ENCODE measurements at regions not wholly inside any gene's neighbourhood (a gene's known extent, or its start where the extent isn't known, plus 50 kb on each side); places are given as distances from the start of the nearest gene placed in this dataset.

DNA sequence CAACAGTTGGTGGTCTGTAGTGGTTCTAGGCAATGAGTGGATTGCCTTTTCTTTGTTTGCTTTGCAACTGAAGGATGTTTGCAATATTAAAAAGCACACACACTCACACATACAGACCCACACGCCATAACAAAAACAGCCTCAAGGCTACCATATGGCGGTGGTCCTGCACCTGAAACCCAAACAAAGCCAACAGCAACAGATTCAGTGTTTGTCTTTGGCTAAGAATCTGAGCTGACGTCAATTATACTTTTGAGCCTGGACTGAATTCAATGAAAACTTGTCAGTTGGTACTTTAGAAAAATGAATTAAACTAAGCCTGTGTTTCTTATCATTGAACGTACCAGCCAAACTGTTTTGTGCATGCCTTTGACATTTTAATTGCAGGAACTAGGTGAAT, 65.0 kb upstream of the NYAP2 start:
- TF ChIP-seq, protein P1, sequence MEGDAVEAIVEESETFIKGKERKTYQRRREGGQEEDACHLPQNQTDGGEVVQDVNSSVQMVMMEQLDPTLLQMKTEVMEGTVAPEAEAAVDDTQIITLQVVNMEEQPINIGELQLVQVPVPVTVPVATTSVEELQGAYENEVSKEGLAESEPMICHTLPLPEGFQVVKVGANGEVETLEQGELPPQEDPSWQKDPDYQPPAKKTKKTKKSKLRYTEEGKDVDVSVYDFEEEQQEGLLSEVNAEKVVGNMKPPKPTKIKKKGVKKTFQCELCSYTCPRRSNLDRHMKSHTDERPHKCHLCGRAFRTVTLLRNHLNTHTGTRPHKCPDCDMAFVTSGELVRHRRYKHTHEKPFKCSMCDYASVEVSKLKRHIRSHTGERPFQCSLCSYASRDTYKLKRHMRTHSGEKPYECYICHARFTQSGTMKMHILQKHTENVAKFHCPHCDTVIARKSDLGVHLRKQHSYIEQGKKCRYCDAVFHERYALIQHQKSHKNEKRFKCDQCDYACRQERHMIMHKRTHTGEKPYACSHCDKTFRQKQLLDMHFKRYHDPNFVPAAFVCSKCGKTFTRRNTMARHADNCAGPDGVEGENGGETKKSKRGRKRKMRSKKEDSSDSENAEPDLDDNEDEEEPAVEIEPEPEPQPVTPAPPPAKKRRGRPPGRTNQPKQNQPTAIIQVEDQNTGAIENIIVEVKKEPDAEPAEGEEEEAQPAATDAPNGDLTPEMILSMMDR (IDR thresholded peaks at IDR 0.05), result no peak
- TF ChIP-seq POLR2A (IDR thresholded peaks at IDR 0.05), result no peak
